ENCODE measurements at regions not wholly inside any gene's neighbourhood (a gene's known extent, or its start where the extent isn't known, plus 50 kb on each side); places are given as distances from the start of the nearest gene placed in this dataset.
"Not testable (repeated sequence)": the region's sequence is repeated elsewhere in the genome, so short reads cannot be mapped to it uniquely, and the experiment has no call there.

DNA sequence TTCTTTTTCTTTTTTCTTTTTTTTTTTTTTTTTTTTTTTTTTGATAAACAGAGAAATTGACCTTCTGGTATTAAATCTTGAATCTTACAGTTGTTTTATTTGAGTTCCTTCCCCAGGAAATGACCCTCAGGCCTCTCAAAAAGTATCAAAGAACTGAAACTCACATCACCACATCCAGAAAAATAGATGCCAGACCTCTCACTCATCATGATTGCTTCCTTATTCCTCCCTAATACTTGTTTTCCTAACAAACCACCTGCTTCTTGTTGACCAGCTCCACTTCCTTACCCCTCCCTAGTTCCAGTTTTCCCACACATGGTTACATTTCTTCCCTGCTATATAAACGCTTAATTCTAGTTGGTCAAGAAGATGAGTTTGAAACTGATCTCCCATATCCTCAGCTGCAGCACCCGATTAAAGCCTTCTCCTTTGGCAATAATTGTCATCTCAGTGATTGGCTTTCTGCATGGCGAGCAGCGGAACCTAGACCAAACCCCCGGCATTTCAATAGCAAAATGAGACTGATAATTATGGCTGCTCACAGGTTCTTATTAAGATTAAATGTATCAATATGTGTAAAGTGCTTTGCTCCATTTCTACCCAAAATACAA, 681.1 kb upstream of the AUTS2 start:
- no peak for DNase-seq (ENCODE audit: low read depth)

DNA sequence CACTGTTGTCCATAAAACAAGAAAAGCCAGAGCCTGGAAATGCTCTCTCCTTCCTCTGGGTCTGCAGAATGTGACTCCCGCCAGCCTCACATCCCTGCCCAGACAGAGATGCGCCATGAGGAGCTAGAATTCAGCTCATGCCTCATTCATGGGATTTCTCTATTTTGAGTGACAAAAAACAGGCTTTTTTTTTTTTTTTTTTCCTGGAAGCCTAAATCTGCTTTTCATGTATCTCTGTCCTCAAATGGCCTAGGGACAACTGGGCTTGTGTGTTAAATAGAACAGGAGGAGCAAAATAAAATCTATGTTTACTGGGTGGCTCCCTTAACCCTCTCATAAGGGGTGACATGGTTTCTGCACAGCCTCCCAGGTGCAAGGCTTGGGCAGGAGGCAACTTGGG, 679.7 kb upstream of the AUTS2 start:
- DNase-seq (ENCODE audit: low read depth): no peak

- DNase-seq (ENCODE audit: low read depth): no peak
Observed at GRCh38 chr7:68922850-68923249, 675.4 kb upstream of the AUTS2 start.

GRCh38 chr7:68925241-68925640, 673.0 kb upstream of the AUTS2 start:
- no peak for DNase-seq (ENCODE audit: low read depth)

- DNase-seq (ENCODE audit: low read depth): no peak
Observed at GRCh38 chr7:68929781-68930261, 668.5 kb upstream of the AUTS2 start.

DNA sequence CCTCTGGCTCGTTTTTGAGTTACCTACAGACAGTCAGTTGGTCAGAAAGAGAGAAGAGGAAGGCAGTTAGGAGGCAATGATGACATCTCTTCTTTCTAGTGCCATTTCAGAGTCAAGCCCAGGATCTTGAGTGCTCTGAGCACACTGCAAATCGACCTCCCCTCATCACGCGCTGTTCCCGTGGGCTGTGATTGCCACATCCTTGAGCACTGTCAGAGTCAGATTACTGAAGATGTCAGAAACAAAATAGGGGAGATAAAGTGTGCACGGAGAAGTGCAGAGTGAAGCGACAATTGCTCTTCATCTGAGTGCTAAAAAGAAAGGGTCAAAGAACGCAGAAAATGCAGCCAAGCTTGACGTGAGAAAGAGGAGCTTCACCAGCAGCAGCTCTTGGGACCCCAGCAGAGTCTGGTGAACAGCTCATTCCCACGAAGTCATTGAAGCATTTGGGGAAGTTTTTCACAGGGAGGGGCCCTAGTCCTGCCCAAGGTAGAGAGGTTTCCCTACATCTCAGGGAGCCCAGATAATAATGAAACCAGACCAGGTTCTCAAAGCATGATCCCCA, 661.7 kb upstream of the AUTS2 start:
- DNase-seq (ENCODE audit: low read depth): no peak

DNA sequence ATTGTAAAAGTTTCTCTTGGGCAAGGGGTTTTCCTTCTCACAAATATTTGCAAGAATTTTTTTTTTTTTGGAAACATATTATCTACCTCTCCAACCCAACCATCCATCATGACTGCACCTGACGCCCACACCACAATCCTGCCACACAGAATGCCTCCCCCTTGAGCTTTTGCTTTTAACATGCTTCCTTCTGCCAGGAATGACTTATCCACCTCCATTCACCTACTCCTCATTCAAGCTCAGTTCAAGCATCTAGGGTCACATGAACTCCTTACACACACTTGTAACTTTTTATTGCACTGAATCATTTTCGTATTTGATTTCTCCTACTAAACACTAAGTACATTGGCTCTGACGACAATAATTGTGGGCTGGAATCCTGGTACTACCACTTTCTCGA, 660.1 kb upstream of the AUTS2 start:
- DNase-seq (ENCODE audit: low read depth): no peak

DNA sequence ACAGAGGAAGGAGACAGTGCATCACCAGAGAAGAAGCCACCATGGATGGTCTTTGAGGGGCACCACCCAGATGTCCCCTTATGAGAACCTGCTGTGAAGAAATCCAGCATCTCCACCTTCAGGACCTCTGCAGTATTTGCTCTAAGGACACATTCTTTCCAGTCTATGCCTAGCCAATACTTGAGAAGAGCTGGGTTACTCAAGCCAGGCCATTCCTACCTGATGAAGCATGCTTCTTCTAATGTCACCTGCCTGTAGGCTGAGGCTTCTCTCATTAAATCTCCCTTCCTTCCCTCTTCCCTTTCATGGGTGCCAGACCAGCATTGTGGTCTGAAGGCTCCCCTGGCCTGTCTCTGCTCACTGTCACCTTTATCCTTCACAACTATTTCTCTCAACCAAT, 654.5 kb upstream of the AUTS2 start:
- DNase-seq (ENCODE audit: low read depth): no peak

- no peak for DNase-seq (ENCODE audit: low read depth)
Observed at GRCh38 chr7:68955656-68956055, 642.6 kb upstream of the AUTS2 start.

- no peak for DNase-seq (ENCODE audit: low read depth)
Observed at GRCh38 chr7:68958571-68958970, 639.7 kb upstream of the AUTS2 start.

DNA sequence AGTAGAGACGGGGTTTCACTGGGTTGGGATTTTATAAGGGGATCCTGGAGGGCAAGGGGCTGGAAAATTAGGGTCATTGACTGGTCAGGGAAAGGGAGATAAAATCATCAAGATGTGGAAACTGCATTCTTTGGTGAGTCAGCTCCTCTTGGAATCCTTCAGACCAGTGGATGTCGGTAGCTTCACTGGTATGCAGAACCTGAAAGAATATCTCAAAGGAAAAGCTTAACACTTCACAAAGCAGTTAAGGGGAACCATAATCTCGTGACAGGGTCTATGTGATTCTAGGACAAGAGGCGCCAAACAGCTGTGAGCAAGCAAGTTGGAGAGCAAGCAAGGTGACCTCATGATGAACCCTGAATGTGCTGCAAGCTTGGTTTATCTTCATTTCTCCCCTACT, 634.7 kb upstream of the AUTS2 start:
- DNase-seq (ENCODE audit: low read depth): no peak

- DNase-seq (ENCODE audit: low read depth): no peak
Observed at GRCh38 chr7:68964060-68964459, 634.2 kb upstream of the AUTS2 start.

DNA sequence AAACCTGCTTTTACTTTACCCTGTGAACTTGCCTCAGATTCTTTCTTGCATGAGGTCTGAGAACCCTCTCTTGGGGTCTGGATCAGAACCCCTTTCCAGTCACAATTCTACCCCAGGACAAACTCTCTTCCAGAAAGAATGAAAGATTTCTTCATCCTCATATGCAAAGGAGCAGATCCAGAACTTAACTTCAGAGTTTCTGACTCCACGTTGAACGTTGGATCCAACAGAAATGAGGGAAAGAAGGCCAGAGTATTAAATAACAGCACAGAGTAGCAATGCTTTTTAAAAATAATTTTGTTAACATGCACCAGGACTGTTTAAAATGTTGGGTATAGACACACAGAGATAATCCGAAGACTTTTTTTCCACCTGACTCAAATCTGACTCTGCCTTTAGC, 632.9 kb upstream of the AUTS2 start:
- no peak for DNase-seq (ENCODE audit: low read depth)

DNA sequence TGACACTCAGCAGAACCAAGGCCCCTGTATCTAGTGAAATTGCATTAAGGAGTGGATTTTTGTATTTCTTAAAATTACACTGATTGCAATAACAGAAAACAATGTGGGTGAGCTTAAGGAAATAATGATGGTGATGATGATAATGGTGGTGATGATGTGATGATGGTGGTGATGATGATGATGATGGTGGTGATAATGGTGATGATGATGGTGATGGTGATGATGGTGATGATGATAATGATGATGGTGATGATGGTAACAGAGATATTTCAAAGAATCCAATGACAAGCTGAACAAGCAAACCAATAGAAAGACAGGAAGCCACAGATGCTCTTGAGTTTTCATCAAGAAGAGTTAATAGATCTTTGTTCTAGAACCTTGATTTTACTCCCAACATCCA, 630.7 kb upstream of the AUTS2 start:
- no peak for DNase-seq (ENCODE audit: low read depth)

DNA sequence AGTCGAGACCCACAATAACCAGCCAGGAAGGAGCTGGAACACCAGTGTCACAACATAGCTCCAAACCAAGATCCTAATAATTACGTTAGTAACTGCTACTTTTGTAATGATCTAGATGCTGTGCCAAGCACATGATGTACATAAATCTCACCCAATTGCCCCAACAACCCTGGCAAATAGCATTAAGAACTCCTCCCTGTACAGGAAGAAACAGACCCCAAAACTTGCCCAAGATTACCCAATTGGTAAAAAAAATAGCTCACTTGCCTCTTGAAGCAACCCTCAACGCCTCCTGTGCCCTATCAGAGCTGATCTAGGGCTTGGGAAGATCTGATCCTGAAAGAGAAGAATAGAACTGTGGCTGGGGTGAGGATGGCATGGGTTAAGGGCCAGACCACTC, 628.7 kb upstream of the AUTS2 start:
- DNase-seq (ENCODE audit: low read depth): no peak

- DNase-seq (ENCODE audit: low read depth): no peak
Observed at GRCh38 chr7:68971634-68972340, 626.5 kb upstream of the AUTS2 start.

DNA sequence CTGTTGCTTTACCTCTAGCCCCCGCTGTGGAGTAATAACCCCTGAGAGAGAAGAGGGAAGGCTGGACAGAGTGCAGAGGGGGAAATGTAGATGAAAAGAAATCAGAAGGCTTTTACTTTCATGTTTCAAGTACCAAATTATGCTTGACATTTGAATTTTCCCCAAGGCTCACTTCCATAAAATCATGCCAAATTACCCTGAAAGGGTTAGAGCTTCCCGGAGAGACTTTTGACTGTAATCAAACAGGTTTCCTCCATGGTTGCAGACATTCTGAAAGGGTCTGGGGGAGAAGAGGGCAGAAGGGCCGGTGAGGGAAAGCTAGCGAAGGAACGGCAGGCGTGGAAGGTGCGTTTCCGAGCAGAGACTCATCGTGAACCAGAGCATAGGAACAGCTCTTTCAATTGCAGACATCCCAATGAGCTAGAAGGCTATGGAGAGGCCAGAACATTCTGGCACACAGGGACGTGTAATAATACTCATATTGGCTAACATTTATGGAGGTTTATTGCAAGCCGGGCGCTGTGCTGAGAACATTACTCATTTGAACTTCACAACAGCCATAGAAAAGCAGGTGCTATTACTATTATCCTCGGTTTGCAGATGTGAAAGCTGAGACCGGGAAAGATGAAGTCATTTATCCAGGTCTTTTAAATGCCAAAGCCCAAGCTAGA, 620.8 kb upstream of the AUTS2 start:
- no peak for DNase-seq (ENCODE audit: low read depth)

DNA sequence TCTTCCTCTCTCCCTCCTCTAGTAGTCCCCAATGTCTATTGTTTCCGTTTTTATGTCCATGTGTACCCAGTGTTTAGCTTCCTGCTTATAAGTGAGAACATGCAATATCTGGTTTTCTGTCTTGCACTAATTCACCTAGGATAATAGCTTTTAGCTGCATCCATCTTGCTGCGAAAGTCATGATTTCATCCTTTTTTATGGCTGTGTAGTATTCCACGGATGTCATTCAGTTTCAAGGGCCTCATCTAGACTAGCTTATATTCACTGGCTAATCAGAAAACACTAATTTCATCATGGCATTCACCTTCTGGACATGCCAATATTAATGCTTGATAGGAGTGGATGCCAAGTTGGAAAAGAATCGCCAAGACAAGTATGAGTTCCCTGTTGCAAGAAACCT, 619.6 kb upstream of the AUTS2 start:
- no peak for DNase-seq (ENCODE audit: low read depth)

- no peak for DNase-seq (ENCODE audit: low read depth)
Observed at GRCh38 chr7:68980011-68980410, 618.3 kb upstream of the AUTS2 start.

DNA sequence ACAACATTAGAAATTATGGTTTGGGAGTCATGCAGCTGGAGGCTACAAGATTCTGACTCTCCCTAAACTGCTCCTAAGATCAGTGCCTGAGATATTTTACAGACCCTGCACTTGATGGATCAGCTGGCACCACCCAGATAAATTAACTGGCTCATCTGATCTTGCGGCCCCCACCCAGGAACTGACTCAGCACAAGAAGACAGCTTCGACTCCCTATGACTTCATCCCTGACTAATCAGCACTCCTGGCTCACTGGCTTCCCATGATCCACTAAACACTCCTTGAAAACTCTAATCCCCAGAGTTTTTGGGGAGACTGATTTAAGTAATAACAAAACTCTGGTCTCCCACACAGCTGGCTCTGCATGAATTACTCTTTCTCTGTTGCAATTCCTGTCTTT, 617.8 kb upstream of the AUTS2 start:
- not testable (repeated sequence) for DNase-seq (ENCODE audit: low read depth)

GRCh38 chr7:68984306-68984705, 614.0 kb upstream of the AUTS2 start:
- no peak for DNase-seq (ENCODE audit: low read depth)

GRCh38 chr7:68994841-68995240, 603.4 kb upstream of the AUTS2 start:
- DNase-seq (ENCODE audit: low read depth): no peak

GRCh38 chr7:68998136-68998535, 600.1 kb upstream of the AUTS2 start:
- no peak for DNase-seq (ENCODE audit: low read depth)

Data from HS-27A (cell line).